Endothelial cell (in vitro differentiated cells): ENCODE measurements at regions not wholly inside any gene's neighbourhood (a gene's known extent, or its start where the extent isn't known, plus 50 kb on each side); places are given as distances from the start of the nearest gene placed in this dataset.

Source experiments
- DNase-seq: peaks from one replicate; pipeline ENCODE4 v3.0.0; 2021; ENCODE audit warnings: low spot score
- H3K27ac Mint-ChIP-seq: one replicate; pipeline ENCODE4 v1.8.0; 2021; ENCODE audit warnings: mixed read lengths, inconsistent platforms; ENCODE audit not compliant: unreplicated experiment
- H3K27me3 Mint-ChIP-seq: one replicate; pipeline ENCODE4 v1.8.0; 2021; ENCODE audit warnings: mild to moderate bottlenecking, moderate library complexity, mixed read lengths, inconsistent platforms; ENCODE audit not compliant: unreplicated experiment
- H3K36me3 Mint-ChIP-seq: one replicate; pipeline ENCODE4 v1.8.0; 2021; ENCODE audit warnings: mild to moderate bottlenecking, low read depth, mixed read lengths, inconsistent platforms; ENCODE audit not compliant: unreplicated experiment
- H3K4me1 Mint-ChIP-seq: one replicate; pipeline ENCODE4 v1.8.0; 2021; ENCODE audit warnings: mild to moderate bottlenecking, mixed read lengths, inconsistent platforms; ENCODE audit not compliant: unreplicated experiment
- H3K4me3 Mint-ChIP-seq: one replicate; pipeline ENCODE4 v1.8.0; 2021; ENCODE audit warnings: mild to moderate bottlenecking, mixed read lengths, inconsistent platforms; ENCODE audit not compliant: unreplicated experiment
- H3K9me3 Mint-ChIP-seq: one replicate; pipeline ENCODE4 v1.8.0; 2021; ENCODE audit warnings: mixed read lengths, inconsistent platforms; ENCODE audit not compliant: unreplicated experiment
- CTCF ChIP-seq: fragments of 200-600 bp; sonication (generic); IDR thresholded peaks from one replicate; pipeline ENCODE4 v1.5.0; 2021; ENCODE audit warnings: antibody characterized with exemption; ENCODE audit not compliant: unreplicated experiment

GRCh38 chr2:145777297-145777696, 1257.4 kb upstream of the ZEB2 start:
- TF ChIP-seq CTCF = no peak
- Mint-ChIP-seq H3K9me3 (no peaks in the 10 kb centered on the region), H3K4me3 (no peak overlapping the region), H3K27me3 (peaks cover 1% of the 10 kb centered on the region), H3K4me1 (no peaks in the 10 kb centered on the region), H3K36me3 (no peaks in the 10 kb centered on the region), H3K27ac (no peak overlapping the region)
- DNase-seq = no peak

GRCh38 chr2:145775591-145775990, 1255.7 kb upstream of the ZEB2 start:
- H3K27me3 Mint-ChIP-seq = peaks cover 1% of the 10 kb centered on the region
- no peaks in the 10 kb centered on the region for H3K4me1 Mint-ChIP-seq
- H3K36me3 Mint-ChIP-seq = no peaks in the 10 kb centered on the region
- TF ChIP-seq CTCF = no peak
- DNase-seq = no peak
- H3K4me3 Mint-ChIP-seq = no peak overlapping the region
- H3K27ac Mint-ChIP-seq = no peak overlapping the region
- H3K9me3 Mint-ChIP-seq = no peaks in the 10 kb centered on the region

GRCh38 chr2:145771525-145771924, 1251.6 kb upstream of the ZEB2 start:
- H3K9me3 Mint-ChIP-seq = no peaks in the 10 kb centered on the region
- no peaks in the 10 kb centered on the region for H3K36me3 Mint-ChIP-seq
- H3K27me3 Mint-ChIP-seq = peaks cover 1% of the 10 kb centered on the region
- no peak for DNase-seq
- no peak overlapping the region for H3K27ac Mint-ChIP-seq
- no peak for TF ChIP-seq CTCF
- no peak overlapping the region for H3K4me3 Mint-ChIP-seq
- H3K4me1 Mint-ChIP-seq = no peaks in the 10 kb centered on the region

GRCh38 chr2:145769011-145769716, 1249.2 kb upstream of the ZEB2 start:
- no peak for DNase-seq
- no peak overlapping the region for H3K27ac Mint-ChIP-seq

More at GRCh38 chr2:145769011-145769716, 1249.2 kb upstream of the ZEB2 start:
- Mint-ChIP-seq H3K9me3 (no peaks in the 10 kb centered on the region), H3K4me3 (no peak overlapping the region), H3K36me3 (no peaks in the 10 kb centered on the region), H3K4me1 (no peaks in the 10 kb centered on the region), H3K27me3 (no peaks in the 10 kb centered on the region)
- no peak for TF ChIP-seq CTCF
